Brain microvascular endothelial cell (primary cell): ENCODE measurements at regions not wholly inside any gene's neighbourhood (a gene's known extent, or its start where the extent isn't known, plus 50 kb on each side); places are given as distances from the start of the nearest gene placed in this dataset.
"Not testable (repeated sequence)": the region's sequence is repeated elsewhere in the genome, so short reads cannot be mapped to it uniquely, and the experiment has no call there.

Experiments used
- DNase-seq: peaks from one replicate; pipeline ENCODE4 v3.0.0-alpha.2; 2020
- H3K27ac ChIP-seq: fragments of 250-450 bp; sonication (Bioruptor Pico); 2 replicates; pipeline ENCODE4 v1.5.1; 2020; ENCODE audit warnings: mild to moderate bottlenecking, moderate library complexity
- H3K27me3 ChIP-seq: fragments of 250-450 bp; sonication (Bioruptor Pico); replicated peaks from 2 replicates; pipeline ENCODE4 v1.5.1; 2020; ENCODE audit warnings: mild to moderate bottlenecking
- H3K36me3 ChIP-seq: fragments of 250-450 bp; sonication (Bioruptor Pico); replicated peaks from 2 replicates; pipeline ENCODE4 v1.5.1; 2020; ENCODE audit warnings: mild to moderate bottlenecking
- H3K4me3 ChIP-seq: 2 replicates; pipeline ENCODE4 v1.5.1; 2011; ENCODE audit warnings: low read depth, mild to moderate bottlenecking, control low read depth, low read length, moderate library complexity
- CTCF ChIP-seq: IDR thresholded peaks from 2 replicates; pipeline ENCODE4 v1.5.1; 2011; ENCODE audit warnings: low read depth, mild to moderate bottlenecking, moderate library complexity, low read length, control low read depth, inconsistent platforms; ENCODE audit errors: missing control alignments
- in situ Hi-C: cut with HindIII; loops from 2 replicates; pipeline ENCODE4 v1.10.0; 2017; ENCODE audit warnings: low sequenced_read_pairs, low pct_ligation_motif_present

GRCh38 chr13:73521985-73522524 lies 463.2 kb downstream of the KLF5 start:
- DNase-seq: no peak
- H3K27me3 ChIP-seq: no peaks in the 10 kb centered on the region
- no peaks in the 10 kb centered on the region for H3K36me3 ChIP-seq
- no peak overlapping the region for H3K27ac ChIP-seq
- TF ChIP-seq CTCF: no peak
- no peak overlapping the region for H3K4me3 ChIP-seq
- in situ Hi-C loops: no loop called here

GRCh38 chr13:73521290-73521624 lies 462.5 kb downstream of the KLF5 start:
- Histone ChIP-seq H3K27ac (no peak overlapping the region), H3K36me3 (no peaks in the 10 kb centered on the region), H3K27me3 (no peaks in the 10 kb centered on the region), H3K4me3 (no peak overlapping the region)
- TF ChIP-seq CTCF: no peak
- in situ Hi-C loops: no loop called here
- DNase-seq: no peak

- in situ Hi-C loops: no loop called here
- no peak for DNase-seq
- H3K4me3 ChIP-seq: no peak overlapping the region
Measured at GRCh38 chr13:73520566-73521289, 461.9 kb downstream of the KLF5 start.

GRCh38 chr13:73520135-73520534 lies 461.3 kb downstream of the KLF5 start:
- not testable (repeated sequence) for H3K27ac ChIP-seq

More at GRCh38 chr13:73520566-73521289, 461.9 kb downstream of the KLF5 start:
- Histone ChIP-seq H3K27me3 (no peaks in the 10 kb centered on the region), H3K36me3 (no peaks in the 10 kb centered on the region), H3K27ac (no peak overlapping the region)
- no peak for TF ChIP-seq CTCF

GRCh38 chr13:73519396-73520116 lies 460.8 kb downstream of the KLF5 start:
- no peak for DNase-seq
- TF ChIP-seq CTCF: no peak
- Histone ChIP-seq H3K27ac (no peak overlapping the region), H3K4me3 (no peak overlapping the region), H3K36me3 (no peaks in the 10 kb centered on the region), H3K27me3 (no peaks in the 10 kb centered on the region)
- in situ Hi-C loops: no loop called here

More at GRCh38 chr13:73520135-73520534, 461.3 kb downstream of the KLF5 start:
- H3K36me3 ChIP-seq, in situ Hi-C loops, H3K27me3 ChIP-seq, DNase-seq, H3K4me3 ChIP-seq: not testable (repeated sequence)

- Histone ChIP-seq H3K27me3 (no peaks in the 10 kb centered on the region), H3K4me3 (no peak overlapping the region), H3K27ac (no peak overlapping the region), H3K36me3 (no peaks in the 10 kb centered on the region)
- in situ Hi-C loops: no loop called here
- DNase-seq: no peak
- no peak for TF ChIP-seq CTCF
Measured at GRCh38 chr13:73517766-73518165, 459.0 kb downstream of the KLF5 start.
